Occipital lobe (tissue), 1 donor: ENCODE measurements at regions not wholly inside any gene's neighbourhood (a gene's known extent, or its start where the extent isn't known, plus 50 kb on each side); places are given as distances from the start of the nearest gene placed in this dataset.

Experiments
- DNase-seq: peaks from one replicate; lab custom pipeline; 2025; lab: John Stamatoyannopoulos, UW

GRCh38 chr10:36181426-36182178 lies 539.5 kb upstream of the FZD8 start:
- DNase-seq: no peak

GRCh38 chr10:36178616-36179015 lies 536.5 kb upstream of the FZD8 start:
- DNase-seq: no peak

GRCh38 chr10:36177071-36177470 lies 535.0 kb upstream of the FZD8 start:
- no peak for DNase-seq

- DNase-seq: no peak
Measured at GRCh38 chr10:36175954-36176353, 533.9 kb upstream of the FZD8 start.

GRCh38 chr10:36173364-36173763 lies 531.3 kb upstream of the FZD8 start:
- no peak for DNase-seq

GRCh38 chr10:36171953-36172940 lies 530.2 kb upstream of the FZD8 start:
- no peak for DNase-seq

- no peak for DNase-seq
Measured at GRCh38 chr10:36171556-36171952, 529.5 kb upstream of the FZD8 start.

- DNase-seq: no peak
Measured at GRCh38 chr10:36170943-36171501, 528.9 kb upstream of the FZD8 start.

GRCh38 chr10:36170142-36170719 lies 528.1 kb upstream of the FZD8 start:
- no peak for DNase-seq

GRCh38 chr10:36168777-36169176 lies 526.7 kb upstream of the FZD8 start:
- DNase-seq: no peak

GRCh38 chr10:36164556-36165504 lies 522.7 kb upstream of the FZD8 start:
- DNase-seq: no peak

GRCh38 chr10:36163827-36164226 lies 521.7 kb upstream of the FZD8 start:
- DNase-seq: no peak

- DNase-seq: no peak
Measured at GRCh38 chr10:36157486-36157885, 515.4 kb upstream of the FZD8 start.

- no peak for DNase-seq
Measured at GRCh38 chr10:36148207-36148606, 506.1 kb upstream of the FZD8 start.

GRCh38 chr10:36147529-36147928 lies 505.4 kb upstream of the FZD8 start:
- no peak for DNase-seq

GRCh38 chr10:36141856-36142560 lies 499.9 kb upstream of the FZD8 start:
- DNase-seq: no peak

GRCh38 chr10:36129051-36129450 lies 487.0 kb upstream of the FZD8 start:
- no peak for DNase-seq

GRCh38 chr10:36126076-36126475 lies 484.0 kb upstream of the FZD8 start:
- DNase-seq: no peak

- DNase-seq: no peak
Measured at GRCh38 chr10:36119455-36119854, 477.4 kb upstream of the FZD8 start.

GRCh38 chr10:36118314-36118713 lies 476.2 kb upstream of the FZD8 start:
- no peak for DNase-seq
